ENCODE measurements at regions not wholly inside any gene's neighbourhood (a gene's known extent, or its start where the extent isn't known, plus 50 kb on each side); places are given as distances from the start of the nearest gene placed in this dataset.
A peak's percentile ranks its signal among the peaks of the same experiment; 100 is the strongest.

DNA sequence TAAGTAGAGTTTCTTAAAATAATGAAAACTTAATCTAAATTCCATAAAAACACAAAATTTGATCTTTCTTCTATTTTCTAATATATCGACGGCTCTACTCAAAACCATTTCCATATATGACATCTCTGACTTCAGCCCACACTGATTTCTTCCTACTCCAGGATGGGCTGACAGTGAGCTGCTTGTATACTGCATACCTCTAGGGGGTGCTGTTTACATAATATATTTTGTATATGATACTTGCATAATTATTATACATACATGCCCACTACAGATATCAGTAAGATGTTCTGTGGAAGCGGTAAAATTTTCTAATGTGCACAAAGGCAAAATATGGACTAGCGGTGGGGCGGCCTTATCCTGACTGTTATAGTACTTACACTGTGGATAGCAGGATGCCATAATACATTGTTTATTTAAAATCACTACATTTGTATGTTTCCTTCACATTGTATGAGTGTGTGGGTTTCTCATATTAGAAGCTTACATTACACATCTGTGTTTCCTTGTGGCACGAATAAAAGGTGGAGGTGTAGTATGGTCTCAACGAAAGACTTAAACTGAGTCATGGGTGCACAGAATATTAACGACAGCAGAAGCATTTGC, 66.1 kb upstream of the NXPH2 start:
- DNase-seq = no peak
- TF ChIP-seq CTCF (IDR thresholded peaks at IDR 0.05) = peak; percentile 11 to 60 (median 43)
- WGBS, 2 donors = 60 to 61% methylated on average over 8 of the region's 8 CpGs
- Histone ChIP-seq H3K9me3 (no peaks in the 10 kb centered on the region), H3K36me3 (no peaks in the 10 kb centered on the region), H3K27ac (no peak overlapping the region), H3K4me3 (no peak overlapping the region), H3K4me1 (no peaks in the 10 kb centered on the region), H3K27me3 (peaks cover 0 to 18% (median 0%) of the 10 kb centered on the region in 7 donors)
- intact Hi-C loops (cut with DNase I) = no loop called here
- ATAC-seq = no peak

- intact Hi-C loops (cut with DNase I) = no loop called here
- peaks cover 0 to 18% (median 4%) of the 10 kb centered on the region in 7 donors for H3K27me3 ChIP-seq
These were observed 62.2 kb upstream of the NXPH2 start for GRCh38 chr2:138842341-138842740.

GRCh38 chr2:138841459-138841858, 61.3 kb upstream of the NXPH2 start:
- 67 to 74% methylated on average over 3 of the region's 3 CpGs for WGBS, 2 donors
- peaks cover 0 to 18% (median 4%) of the 10 kb centered on the region in 7 donors for H3K27me3 ChIP-seq
- H3K4me3 ChIP-seq = no peak overlapping the region
- no peak for TF ChIP-seq CTCF (IDR thresholded peaks at IDR 0.05)
- no peak for DNase-seq
- ATAC-seq = no peak
- no peaks in the 10 kb centered on the region for H3K36me3 ChIP-seq
- no peaks in the 10 kb centered on the region for H3K4me1 ChIP-seq
- intact Hi-C loops (cut with DNase I) = no loop called here
- H3K9me3 ChIP-seq = no peaks in the 10 kb centered on the region
- no peak overlapping the region for H3K27ac ChIP-seq

More at GRCh38 chr2:138842341-138842740, 62.2 kb upstream of the NXPH2 start:
- no peak overlapping the region for H3K27ac ChIP-seq
- no peak for TF ChIP-seq CTCF (IDR thresholded peaks at IDR 0.05)
- ATAC-seq (no peak), DNase-seq (no peak)
- no peaks in the 10 kb centered on the region for H3K4me1 ChIP-seq
- H3K4me3 ChIP-seq = no peak overlapping the region
- WGBS, 2 donors = 92 to 93% methylated on average over 1 of the region's 1 CpG
- no peaks in the 10 kb centered on the region for H3K36me3 ChIP-seq
- H3K9me3 ChIP-seq = no peaks in the 10 kb centered on the region

- H3K27ac ChIP-seq = no peak overlapping the region
- H3K36me3 ChIP-seq = no peaks in the 10 kb centered on the region
- H3K9me3 ChIP-seq = no peaks in the 10 kb centered on the region
- TF ChIP-seq CTCF (IDR thresholded peaks at IDR 0.05) = no peak
- WGBS, 2 donors = 58 to 71% methylated on average over 6 of the region's 6 CpGs
- intact Hi-C loops (cut with DNase I) = no loop called here
- peaks cover 0 to 15% (median 0%) of the 10 kb centered on the region in 7 donors for H3K27me3 ChIP-seq
- H3K4me1 ChIP-seq = no peaks in the 10 kb centered on the region
- no peak overlapping the region for H3K4me3 ChIP-seq
- ATAC-seq (no peak), DNase-seq (no peak)
These were observed 58.8 kb upstream of the NXPH2 start for GRCh38 chr2:138838851-138839620.
